Panc1 (cell line): ENCODE measurements at regions not wholly inside any gene's neighbourhood (a gene's known extent, or its start where the extent isn't known, plus 50 kb on each side); places are given as distances from the start of the nearest gene placed in this dataset.

Experiments
- ATAC-seq: fragments of 200-7000 bp; cut with Tn5 transposase; 2 replicates; pipeline ENCODE4 v1.9.1; 2020; ENCODE audit warnings: mild to moderate bottlenecking, moderate library complexity
- BruUV-seq: library from RNA; stranded (reverse); fragments of 400-500 nt; replicated peaks from 2 replicates; lab custom pipeline; 2021; lab: Mats Ljungman, UMichigan
- CTCF ChIA-PET: fragments of 300-600 bp; sonication (Branson Sonifier 250); formaldehyde crosslinking; loops from one replicate; lab custom pipeline; 2022; ENCODE audit warnings: antibody characterized with exemption; lab: Charles Lee
- POLR2A ChIA-PET: fragments of 300-600 bp; sonication (Branson Sonifier 250); formaldehyde crosslinking; loops from one replicate; lab custom pipeline; 2022; ENCODE audit warnings: antibody characterized with exemption; lab: Charles Lee
- DNase-seq: peaks from one replicate; pipeline ENCODE4 v3.0.0-alpha.2; 2010; ENCODE audit warnings: low read depth, low spot score
- H3K27ac ChIP-seq: 2 replicates; pipeline ENCODE4 v1.5.1; 2011; ENCODE audit warnings: mild to moderate bottlenecking, low read length, inconsistent platforms
- H3K27me3 ChIP-seq: fragments of 200-500 bp; sonication (Bioruptor generic); 2 replicates; pipeline ENCODE4 v1.6.0; 2014; ENCODE audit warnings: low read length, inconsistent platforms; ENCODE audit not compliant: control insufficient read depth, insufficient read depth
- H3K36me3 ChIP-seq: fragments of 200-500 bp; sonication (Bioruptor generic); 2 replicates; pipeline ENCODE4 v1.5.1; 2014; ENCODE audit warnings: inconsistent platforms, mild to moderate bottlenecking, low read length, moderate library complexity; ENCODE audit not compliant: control insufficient read depth, insufficient read depth
- H3K4me1 ChIP-seq: 2 replicates; pipeline ENCODE4 v1.5.1; 2011; ENCODE audit warnings: inconsistent platforms, mild to moderate bottlenecking, low read length, moderate library complexity; ENCODE audit not compliant: control insufficient read depth, insufficient read depth
- H3K4me3 ChIP-seq, 2 experiments: 2 replicates each; pipeline ENCODE4 v1.5.1; 2011 to 2012; ENCODE audit warnings: low read depth in 2 of 2, low read length in 2 of 2, mild to moderate bottlenecking in 2 of 2, inconsistent platforms in 1 of 2, moderate library complexity in 1 of 2
- H3K9me3 ChIP-seq: fragments of 200-500 bp; sonication (Bioruptor generic); 2 replicates; pipeline ENCODE4 v1.5.1; 2014; ENCODE audit warnings: low read depth, mild to moderate bottlenecking, inconsistent platforms, low read length, moderate library complexity; ENCODE audit not compliant: control insufficient read depth, insufficient read depth
- CTCF ChIP-seq: fragments of 450-650 bp; IDR thresholded peaks from 2 replicates; pipeline ENCODE4 v1.5.1; 2017; ENCODE audit warnings: mild to moderate bottlenecking
- POLR2AphosphoS5 ChIP-seq: IDR thresholded peaks from 2 replicates; pipeline ENCODE4 v1.6.1; 2012; ENCODE audit warnings: mild to moderate bottlenecking, low read depth, low read length, moderate library complexity
- SIN3A ChIP-seq: IDR thresholded peaks from 2 replicates; pipeline ENCODE4 v1.6.1; 2012; ENCODE audit warnings: low read depth, mild to moderate bottlenecking, low read length, moderate library complexity, borderline replicate concordance; ENCODE audit not compliant: insufficient read depth
- TCF7L2 ChIP-seq: IDR thresholded peaks from 2 replicates; pipeline ENCODE4 v1.6.1; 2011; ENCODE audit warnings: mild to moderate bottlenecking, low read depth, low read length, inconsistent platforms
- in situ Hi-C: cut with HindIII; loops from 2 replicates; pipeline ENCODE4 v1.10.0; 2016; ENCODE audit warnings: low sequenced_read_pairs, low pct_unique_long_range_greater_than_20kb
- intact Hi-C: fragments of 100-400 bp; cut with micrococcal nuclease; formaldehyde crosslinking; loops from one replicate; pipeline ENCODE4 v1.10.0; 2022; ENCODE audit not compliant: unreplicated experiment
- TF ChIP-seq, protein P1 (sequence below), 2 experiments: IDR thresholded peaks; 2 replicates each; pipeline ENCODE4 v1.6.1; 2011 to 2012; ENCODE audit warnings: low read depth in 2 of 2, control low read depth in 1 of 2, low read length in 1 of 2, mild to moderate bottlenecking in 1 of 2, moderate library complexity in 1 of 2; ENCODE audit not compliant: insufficient read depth in 1 of 2

DNA sequence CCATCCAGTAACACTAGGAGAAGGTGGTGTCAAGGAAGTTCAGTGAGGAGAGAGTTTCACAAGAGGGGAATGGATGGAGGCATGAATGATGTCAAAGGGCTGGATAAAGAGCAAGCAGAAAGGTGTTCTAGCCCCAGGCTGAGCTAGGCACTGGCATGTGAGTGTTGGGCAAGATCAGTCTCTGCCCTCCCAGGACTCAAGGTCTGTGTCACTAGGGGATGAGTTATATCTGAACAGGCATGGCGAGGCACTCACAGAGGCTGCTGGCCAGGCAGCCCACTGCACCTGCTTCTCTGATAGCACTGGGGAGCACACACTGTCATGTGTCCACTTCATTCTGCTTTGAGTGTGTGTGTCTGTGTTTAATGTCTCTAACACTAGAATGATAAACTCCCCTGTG, 903.8 kb downstream of the BCL11B start:
- no peaks in the 10 kb centered on the region for H3K9me3 ChIP-seq
- in situ Hi-C loops (no loop called here), intact Hi-C loops (no loop called here)
- BruUV-seq = no TSS peak
- H3K27ac ChIP-seq = no peak overlapping the region
- H3K36me3 ChIP-seq = no peaks in the 10 kb centered on the region
- no peaks in the 10 kb centered on the region for H3K27me3 ChIP-seq
- H3K4me1 ChIP-seq = no peaks in the 10 kb centered on the region
- DNase-seq (no peak), ATAC-seq (no peak)
- ChIA-PET CTCF (no interaction called here), POLR2A (no interaction called here)
- TF ChIP-seq SIN3A = no peak
- no peak for TF ChIP-seq POLR2AphosphoS5
- TF ChIP-seq, protein P1, sequence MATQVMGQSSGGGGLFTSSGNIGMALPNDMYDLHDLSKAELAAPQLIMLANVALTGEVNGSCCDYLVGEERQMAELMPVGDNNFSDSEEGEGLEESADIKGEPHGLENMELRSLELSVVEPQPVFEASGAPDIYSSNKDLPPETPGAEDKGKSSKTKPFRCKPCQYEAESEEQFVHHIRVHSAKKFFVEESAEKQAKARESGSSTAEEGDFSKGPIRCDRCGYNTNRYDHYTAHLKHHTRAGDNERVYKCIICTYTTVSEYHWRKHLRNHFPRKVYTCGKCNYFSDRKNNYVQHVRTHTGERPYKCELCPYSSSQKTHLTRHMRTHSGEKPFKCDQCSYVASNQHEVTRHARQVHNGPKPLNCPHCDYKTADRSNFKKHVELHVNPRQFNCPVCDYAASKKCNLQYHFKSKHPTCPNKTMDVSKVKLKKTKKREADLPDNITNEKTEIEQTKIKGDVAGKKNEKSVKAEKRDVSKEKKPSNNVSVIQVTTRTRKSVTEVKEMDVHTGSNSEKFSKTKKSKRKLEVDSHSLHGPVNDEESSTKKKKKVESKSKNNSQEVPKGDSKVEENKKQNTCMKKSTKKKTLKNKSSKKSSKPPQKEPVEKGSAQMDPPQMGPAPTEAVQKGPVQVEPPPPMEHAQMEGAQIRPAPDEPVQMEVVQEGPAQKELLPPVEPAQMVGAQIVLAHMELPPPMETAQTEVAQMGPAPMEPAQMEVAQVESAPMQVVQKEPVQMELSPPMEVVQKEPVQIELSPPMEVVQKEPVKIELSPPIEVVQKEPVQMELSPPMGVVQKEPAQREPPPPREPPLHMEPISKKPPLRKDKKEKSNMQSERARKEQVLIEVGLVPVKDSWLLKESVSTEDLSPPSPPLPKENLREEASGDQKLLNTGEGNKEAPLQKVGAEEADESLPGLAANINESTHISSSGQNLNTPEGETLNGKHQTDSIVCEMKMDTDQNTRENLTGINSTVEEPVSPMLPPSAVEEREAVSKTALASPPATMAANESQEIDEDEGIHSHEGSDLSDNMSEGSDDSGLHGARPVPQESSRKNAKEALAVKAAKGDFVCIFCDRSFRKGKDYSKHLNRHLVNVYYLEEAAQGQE (IDR thresholded peaks at IDR 0.05; ENCODE audit: insufficient read depth in 1 of 2, low read depth in 2 of 2, low read length in 1 of 2) = no peak
- no peak for TF ChIP-seq CTCF
- no peak for TF ChIP-seq TCF7L2
- H3K4me3 ChIP-seq = no peak overlapping the region

GRCh38 chr14:98368916-98369315, 903.1 kb downstream of the BCL11B start:
- H3K36me3 ChIP-seq = no peaks in the 10 kb centered on the region

More at GRCh38 chr14:98368916-98369315, 903.1 kb downstream of the BCL11B start:
- Histone ChIP-seq H3K27ac (no peak overlapping the region), H3K9me3 (no peaks in the 10 kb centered on the region), H3K27me3 (no peaks in the 10 kb centered on the region), H3K4me1 (no peaks in the 10 kb centered on the region), H3K4me3 (no peak overlapping the region)
- TF ChIP-seq SIN3A (no peak), CTCF (no peak)
- TF ChIP-seq, protein P1 (IDR thresholded peaks at IDR 0.05; ENCODE audit: insufficient read depth in 1 of 2, low read depth in 2 of 2, low read length in 1 of 2) = no peak
- BruUV-seq = no TSS peak
- in situ Hi-C loops = no loop called here
- DNase-seq (no peak), ATAC-seq (no peak)
- CTCF ChIA-PET = no interaction called here
- intact Hi-C loops = no loop called here
- POLR2A ChIA-PET = no interaction called here
